ENCODE measurements at regions not wholly inside any gene's neighbourhood (a gene's known extent, or its start where the extent isn't known, plus 50 kb on each side); places are given as distances from the start of the nearest gene placed in this dataset.

GRCh38 chr14:101286271-101287018 lies 274.9 kb upstream of the DIO3 start:
- no peaks in the 10 kb centered on the region for H3K36me3 ChIP-seq (ENCODE audit: insufficient read depth, low read length)
- no peak overlapping the region for H3K4me3 ChIP-seq
- TF ChIP-seq FOXP2 (optimal IDR thresholded peaks at IDR 0.05; ENCODE audit: control extremely low read depth, extremely low read length, insufficient read depth) (no peak), EZH2 (IDR thresholded peaks at IDR 0.05) (no peak), POLR2AphosphoS5 (IDR thresholded peaks at IDR 0.05; ENCODE audit: borderline replicate concordance, low read depth, low read length) (no peak)
- no peak for DNase-seq (ENCODE audit: low read depth, low spot score)
- H3K9me3 ChIP-seq (ENCODE audit: low read depth, low read length): no peaks in the 10 kb centered on the region
- H3K27ac ChIP-seq: no peak overlapping the region
- H3K9ac ChIP-seq (ENCODE audit: insufficient read length): no peak overlapping the region

GRCh38 chr14:101288436-101289229 lies 272.7 kb upstream of the DIO3 start:
- Histone ChIP-seq H3K27ac (no peak overlapping the region), H3K9me3 (ENCODE audit: low read depth, low read length) (no peaks in the 10 kb centered on the region), H3K9ac (ENCODE audit: insufficient read length) (no peak overlapping the region), H3K4me3 (no peak overlapping the region), H3K36me3 (ENCODE audit: insufficient read depth, low read length) (no peaks in the 10 kb centered on the region)
- no peak for TF ChIP-seq POLR2AphosphoS5 (IDR thresholded peaks at IDR 0.05; ENCODE audit: borderline replicate concordance, low read depth, low read length)
- TF ChIP-seq EZH2 (IDR thresholded peaks at IDR 0.05): no peak
- no peak for TF ChIP-seq FOXP2 (optimal IDR thresholded peaks at IDR 0.05; ENCODE audit: control extremely low read depth, extremely low read length, insufficient read depth)
- no peak for DNase-seq (ENCODE audit: low read depth, low spot score)

- no peak overlapping the region for H3K4me3 ChIP-seq
- H3K9ac ChIP-seq (ENCODE audit: insufficient read length): no peak overlapping the region
- DNase-seq (ENCODE audit: low read depth, low spot score): no peak
- no peak for TF ChIP-seq FOXP2 (optimal IDR thresholded peaks at IDR 0.05; ENCODE audit: control extremely low read depth, extremely low read length, insufficient read depth)
- TF ChIP-seq EZH2 (IDR thresholded peaks at IDR 0.05): no peak
- TF ChIP-seq POLR2AphosphoS5 (IDR thresholded peaks at IDR 0.05; ENCODE audit: borderline replicate concordance, low read depth, low read length): no peak
- H3K27ac ChIP-seq: no peak overlapping the region
- no peaks in the 10 kb centered on the region for H3K9me3 ChIP-seq (ENCODE audit: low read depth, low read length)
- no peaks in the 10 kb centered on the region for H3K36me3 ChIP-seq (ENCODE audit: insufficient read depth, low read length)
Observed at GRCh38 chr14:101289230-101289690, 272.0 kb upstream of the DIO3 start.

- TF ChIP-seq FOXP2 (optimal IDR thresholded peaks at IDR 0.05; ENCODE audit: control extremely low read depth, extremely low read length, insufficient read depth): no peak
- no peak for TF ChIP-seq POLR2AphosphoS5 (IDR thresholded peaks at IDR 0.05; ENCODE audit: borderline replicate concordance, low read depth, low read length)
- no peak for TF ChIP-seq EZH2 (IDR thresholded peaks at IDR 0.05)
- Histone ChIP-seq H3K27ac (no peak overlapping the region), H3K36me3 (ENCODE audit: insufficient read depth, low read length) (no peaks in the 10 kb centered on the region), H3K9ac (ENCODE audit: insufficient read length) (no peak overlapping the region), H3K9me3 (ENCODE audit: low read depth, low read length) (no peaks in the 10 kb centered on the region), H3K4me3 (no peak overlapping the region)
- DNase-seq (ENCODE audit: low read depth, low spot score): no peak
Observed at GRCh38 chr14:101289911-101290310, 271.4 kb upstream of the DIO3 start.

- Histone ChIP-seq H3K36me3 (ENCODE audit: insufficient read depth, low read length) (no peaks in the 10 kb centered on the region), H3K9me3 (ENCODE audit: low read depth, low read length) (no peaks in the 10 kb centered on the region), H3K27ac (no peak overlapping the region), H3K9ac (ENCODE audit: insufficient read length) (no peak overlapping the region), H3K4me3 (no peak overlapping the region)
- no peak for TF ChIP-seq EZH2 (IDR thresholded peaks at IDR 0.05)
- no peak for TF ChIP-seq FOXP2 (optimal IDR thresholded peaks at IDR 0.05; ENCODE audit: control extremely low read depth, extremely low read length, insufficient read depth)
- TF ChIP-seq POLR2AphosphoS5 (IDR thresholded peaks at IDR 0.05; ENCODE audit: borderline replicate concordance, low read depth, low read length): no peak
- DNase-seq (ENCODE audit: low read depth, low spot score): no peak
Observed at GRCh38 chr14:101290611-101291010, 270.7 kb upstream of the DIO3 start.

GRCh38 chr14:101291390-101291789 lies 269.9 kb upstream of the DIO3 start:
- no peaks in the 10 kb centered on the region for H3K9me3 ChIP-seq (ENCODE audit: low read depth, low read length)
- DNase-seq (ENCODE audit: low read depth, low spot score): no peak
- no peak overlapping the region for H3K27ac ChIP-seq
- H3K36me3 ChIP-seq (ENCODE audit: insufficient read depth, low read length): no peaks in the 10 kb centered on the region
- H3K9ac ChIP-seq (ENCODE audit: insufficient read length): no peak overlapping the region
- no peak overlapping the region for H3K4me3 ChIP-seq
- TF ChIP-seq POLR2AphosphoS5 (IDR thresholded peaks at IDR 0.05; ENCODE audit: borderline replicate concordance, low read depth, low read length) (no peak), FOXP2 (optimal IDR thresholded peaks at IDR 0.05; ENCODE audit: control extremely low read depth, extremely low read length, insufficient read depth) (no peak), EZH2 (IDR thresholded peaks at IDR 0.05) (no peak)

- H3K9me3 ChIP-seq (ENCODE audit: low read depth, low read length): no peaks in the 10 kb centered on the region
- H3K4me3 ChIP-seq: no peak overlapping the region
- no peak for DNase-seq (ENCODE audit: low read depth, low spot score)
- H3K36me3 ChIP-seq (ENCODE audit: insufficient read depth, low read length): no peaks in the 10 kb centered on the region
- H3K9ac ChIP-seq (ENCODE audit: insufficient read length): no peak overlapping the region
- no peak overlapping the region for H3K27ac ChIP-seq
- no peak for TF ChIP-seq FOXP2 (optimal IDR thresholded peaks at IDR 0.05; ENCODE audit: control extremely low read depth, extremely low read length, insufficient read depth)
- TF ChIP-seq POLR2AphosphoS5 (IDR thresholded peaks at IDR 0.05; ENCODE audit: borderline replicate concordance, low read depth, low read length): no peak
- TF ChIP-seq EZH2 (IDR thresholded peaks at IDR 0.05): no peak
Observed at GRCh38 chr14:101292448-101292847, 268.8 kb upstream of the DIO3 start.

- no peak overlapping the region for H3K27ac ChIP-seq
- no peaks in the 10 kb centered on the region for H3K9me3 ChIP-seq (ENCODE audit: low read depth, low read length)
- no peak overlapping the region for H3K4me3 ChIP-seq
- no peak overlapping the region for H3K9ac ChIP-seq (ENCODE audit: insufficient read length)
- DNase-seq (ENCODE audit: low read depth, low spot score): no peak
- H3K36me3 ChIP-seq (ENCODE audit: insufficient read depth, low read length): no peaks in the 10 kb centered on the region
- TF ChIP-seq EZH2 (IDR thresholded peaks at IDR 0.05) (no peak), POLR2AphosphoS5 (IDR thresholded peaks at IDR 0.05; ENCODE audit: borderline replicate concordance, low read depth, low read length) (no peak), FOXP2 (optimal IDR thresholded peaks at IDR 0.05; ENCODE audit: control extremely low read depth, extremely low read length, insufficient read depth) (no peak)
Observed at GRCh38 chr14:101293605-101294004, 267.7 kb upstream of the DIO3 start.

Data from SK-N-MC (cell line).